UCSD-AML1 (cell line): ENCODE measurements at regions not wholly inside any gene's neighbourhood (a gene's known extent, or its start where the extent isn't known, plus 50 kb on each side); places are given as distances from the start of the nearest gene placed in this dataset.
"Not testable (repeated sequence)": the region's sequence is repeated elsewhere in the genome, so short reads cannot be mapped to it uniquely, and the experiment has no call there.

Experiments used
- DNase-seq: peaks from one replicate; lab custom pipeline; 2025; ENCODE audit not compliant: unreplicated experiment; lab: John Stamatoyannopoulos, UW

DNA sequence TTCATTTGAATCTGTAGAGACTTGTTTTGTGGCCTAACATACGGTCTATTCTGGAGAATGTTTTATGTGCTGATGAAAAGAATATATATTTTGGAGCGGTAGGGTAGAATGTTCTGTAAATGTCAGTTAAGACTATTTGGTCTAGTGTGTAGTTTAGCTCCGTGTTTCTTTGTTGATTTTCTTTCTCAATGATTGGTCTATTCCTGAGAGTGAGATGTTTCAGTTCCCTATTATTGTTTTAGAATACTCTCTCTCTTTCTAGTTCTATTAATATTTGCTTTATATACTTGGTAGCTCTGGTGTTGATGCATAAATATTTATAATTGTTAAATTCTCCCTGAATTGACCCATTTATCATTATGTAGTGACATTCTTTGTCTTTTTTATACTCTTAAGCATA lies 236.5 kb downstream of the GLUD2 start:
- no peak for DNase-seq

DNA sequence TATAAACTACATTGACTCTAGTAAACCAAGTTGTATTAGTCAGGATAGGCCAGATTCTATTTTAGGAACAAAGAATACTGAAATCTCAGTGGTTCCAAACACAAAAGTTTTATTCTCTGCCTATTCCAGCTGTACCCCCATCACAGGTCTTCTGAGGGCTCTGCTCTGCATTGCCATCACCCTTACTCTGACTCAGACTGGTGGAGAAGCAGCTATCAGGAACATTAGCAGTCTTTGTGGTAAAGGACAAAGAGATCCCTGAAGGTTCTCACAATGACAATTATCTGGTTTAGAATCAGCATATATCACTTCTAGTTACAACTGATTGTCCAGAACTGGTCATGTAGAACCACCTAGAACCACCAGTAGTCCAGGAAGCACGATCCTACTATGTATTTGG lies 251.1 kb downstream of the GLUD2 start:
- no peak for DNase-seq

DNA sequence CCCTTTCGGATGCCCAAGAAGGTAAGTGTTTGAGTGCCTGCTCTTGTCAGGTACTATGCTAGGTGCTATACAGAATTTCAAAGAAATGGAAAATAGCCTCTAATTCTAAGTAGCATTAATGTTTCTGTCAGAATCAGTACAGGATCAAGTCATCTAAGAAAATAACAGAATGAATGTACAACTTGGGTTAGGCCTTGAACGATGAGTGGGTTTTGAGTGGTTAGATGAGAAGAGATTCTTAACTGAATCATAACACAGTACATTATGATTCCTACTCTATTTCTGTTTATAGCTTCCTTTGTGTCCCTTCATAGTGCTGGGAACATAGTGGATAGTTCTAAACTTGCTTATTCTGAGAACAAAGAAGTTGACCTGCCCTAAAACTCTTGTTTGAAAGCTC lies 253.9 kb downstream of the GLUD2 start:
- DNase-seq = no peak

DNA sequence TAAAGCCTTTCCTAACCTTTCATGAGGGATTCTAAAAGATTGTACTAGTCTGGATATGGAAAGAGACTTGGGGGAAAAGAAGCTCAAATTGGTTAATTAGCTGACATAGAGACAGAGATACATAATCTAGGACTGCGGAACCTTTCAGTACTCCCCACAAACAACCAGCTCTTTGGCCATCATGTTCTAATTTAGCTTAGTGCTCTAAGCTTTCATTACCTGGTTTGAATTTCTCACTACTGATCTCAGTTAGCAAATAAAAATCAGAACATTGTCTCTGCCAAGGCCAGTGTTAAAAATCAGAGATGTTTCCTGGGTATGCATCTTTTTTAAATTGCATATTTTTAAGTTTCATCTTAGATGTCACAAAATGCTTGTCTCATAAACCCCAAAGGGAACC lies 254.4 kb downstream of the GLUD2 start:
- DNase-seq = no peak

DNA sequence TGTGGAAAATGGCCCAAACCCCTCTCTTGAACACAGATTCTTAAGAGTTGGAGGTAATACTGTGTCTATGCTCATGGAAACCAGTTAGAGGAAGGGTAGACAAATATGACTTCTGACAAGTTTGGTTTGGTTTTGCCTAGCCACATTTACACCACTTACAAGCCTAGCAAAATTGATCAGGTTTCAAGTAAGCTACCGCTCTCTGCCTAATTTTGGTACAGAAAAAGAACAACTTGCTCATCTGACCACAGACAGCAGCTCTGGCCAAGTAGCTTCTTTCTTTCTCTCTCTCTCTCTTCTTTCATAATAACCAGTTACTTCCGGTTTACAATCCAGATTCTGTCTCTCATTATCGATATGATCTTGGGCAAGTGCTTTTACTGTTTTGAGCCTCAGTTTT lies 260.0 kb downstream of the GLUD2 start:
- no peak for DNase-seq

DNA sequence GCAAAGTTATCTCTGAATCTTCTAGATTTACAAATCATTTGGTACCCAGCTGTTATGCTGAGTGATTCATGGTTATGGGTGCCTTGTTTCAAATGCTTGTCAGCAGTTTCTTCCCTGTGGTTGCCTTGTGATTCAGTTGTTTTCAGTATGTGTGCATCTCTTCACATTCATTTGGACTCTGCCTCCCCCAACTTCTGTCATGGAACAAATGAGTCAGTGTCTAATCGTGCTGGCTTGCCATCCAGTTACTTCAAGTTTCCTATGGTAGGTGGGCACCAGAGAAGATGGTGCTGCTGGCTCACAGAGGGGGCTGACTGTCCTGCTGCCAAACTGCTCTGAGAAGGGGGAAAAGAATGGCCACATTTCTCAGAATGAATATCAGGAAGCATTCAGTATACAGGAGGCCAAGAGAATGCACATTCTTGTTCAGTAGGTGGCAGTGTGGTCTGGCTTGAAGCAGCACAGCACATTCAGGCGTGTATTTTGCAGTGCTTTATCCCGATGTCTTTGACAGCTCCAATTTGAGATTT lies 260.9 kb downstream of the GLUD2 start:
- DNase-seq = no peak

DNA sequence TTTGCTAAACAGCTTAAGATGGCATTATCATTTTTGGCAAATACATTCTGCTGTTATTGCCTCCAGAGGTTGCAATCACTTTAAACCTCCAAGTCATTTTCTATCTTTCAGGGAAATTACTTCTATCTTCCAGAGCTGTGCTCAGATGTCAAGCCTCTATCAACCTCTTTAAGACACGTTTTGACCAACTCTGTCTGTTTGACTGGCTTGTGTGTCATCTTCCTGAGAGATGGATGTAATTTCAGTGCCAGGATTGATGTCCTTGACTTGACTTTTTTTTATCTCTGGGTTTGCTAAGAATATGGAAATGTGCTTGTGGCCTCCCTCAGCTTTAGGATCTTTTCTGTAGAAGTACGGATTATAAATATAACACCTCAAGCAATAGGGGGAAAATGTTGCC lies 263.4 kb downstream of the GLUD2 start:
- no peak for DNase-seq

DNA sequence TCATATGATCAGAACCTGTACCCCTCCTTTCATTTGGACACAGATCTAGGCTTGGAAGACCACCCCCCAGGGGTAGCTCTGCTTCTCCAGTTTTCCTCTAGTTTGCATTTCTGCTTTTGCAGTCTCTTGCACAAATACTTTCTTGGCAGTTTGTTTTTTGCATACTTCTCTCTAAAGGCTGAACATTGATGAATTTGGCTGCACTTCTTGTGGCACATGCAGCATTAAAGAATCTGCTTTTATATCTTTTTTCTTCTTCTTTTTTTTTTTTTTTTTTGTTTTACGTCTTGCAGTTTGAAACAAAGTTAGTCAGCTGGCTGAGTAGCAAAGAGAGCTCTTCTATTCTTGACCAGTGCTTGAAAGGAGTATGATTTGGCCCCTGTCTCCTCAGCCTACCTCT lies 273.0 kb downstream of the GLUD2 start:
- no peak for DNase-seq

DNA sequence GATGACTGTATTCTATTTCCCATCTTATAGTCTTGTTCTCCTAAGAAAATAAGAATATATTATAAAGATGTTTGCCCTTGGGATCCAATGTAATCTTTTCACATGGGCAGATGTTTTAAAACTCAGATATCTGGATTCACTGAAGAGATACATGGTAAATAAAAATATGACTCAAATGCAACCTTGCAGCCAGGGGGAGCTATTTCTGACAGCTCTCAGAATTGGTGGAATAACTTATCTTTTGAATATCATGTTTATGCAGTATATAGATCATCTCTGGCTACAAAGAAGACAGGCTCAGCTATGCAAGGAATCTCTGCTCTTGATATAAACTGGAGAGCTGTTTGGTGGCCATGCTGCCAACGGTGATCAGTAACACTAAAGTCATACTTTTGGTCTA lies 274.7 kb downstream of the GLUD2 start:
- no peak for DNase-seq

DNA sequence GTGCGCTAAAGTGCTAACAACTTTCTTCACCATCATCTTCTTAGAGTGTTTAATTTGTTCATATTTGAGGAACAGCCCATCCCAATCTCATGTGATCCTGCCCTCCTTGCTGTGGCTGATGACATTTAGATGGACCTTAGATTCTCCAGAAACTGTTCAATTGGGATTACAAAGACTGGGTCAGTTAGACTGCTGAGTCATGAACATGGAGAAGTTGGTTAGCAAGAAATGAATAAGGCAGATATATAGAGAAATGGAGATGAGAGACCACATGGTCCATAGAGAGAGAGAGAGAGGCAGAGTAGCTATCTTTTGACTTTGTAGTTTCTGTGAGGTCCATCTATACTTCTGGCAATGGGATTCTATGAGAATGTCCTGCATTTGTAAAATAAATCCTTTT lies 275.9 kb downstream of the GLUD2 start:
- no peak for DNase-seq

DNA sequence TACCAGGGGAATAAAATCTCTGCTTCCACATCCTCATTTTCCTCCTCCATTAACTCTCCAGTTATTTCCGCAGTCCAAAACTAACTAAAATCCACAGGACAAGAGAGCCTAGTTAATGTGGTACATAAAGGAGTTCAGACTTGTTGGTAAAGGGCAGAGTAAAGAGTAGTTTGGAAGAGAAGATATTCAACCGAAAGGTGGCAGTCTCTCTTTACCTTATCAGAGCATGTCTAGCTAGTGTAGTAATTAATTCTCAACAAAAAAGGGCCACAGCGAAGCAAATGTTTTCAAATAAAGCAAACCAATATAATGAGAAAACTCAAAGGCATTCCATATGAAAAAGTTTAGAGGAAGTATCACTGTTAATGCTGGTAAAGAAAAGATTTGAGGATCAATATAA lies 286.5 kb downstream of the GLUD2 start:
- DNase-seq = no peak

DNA sequence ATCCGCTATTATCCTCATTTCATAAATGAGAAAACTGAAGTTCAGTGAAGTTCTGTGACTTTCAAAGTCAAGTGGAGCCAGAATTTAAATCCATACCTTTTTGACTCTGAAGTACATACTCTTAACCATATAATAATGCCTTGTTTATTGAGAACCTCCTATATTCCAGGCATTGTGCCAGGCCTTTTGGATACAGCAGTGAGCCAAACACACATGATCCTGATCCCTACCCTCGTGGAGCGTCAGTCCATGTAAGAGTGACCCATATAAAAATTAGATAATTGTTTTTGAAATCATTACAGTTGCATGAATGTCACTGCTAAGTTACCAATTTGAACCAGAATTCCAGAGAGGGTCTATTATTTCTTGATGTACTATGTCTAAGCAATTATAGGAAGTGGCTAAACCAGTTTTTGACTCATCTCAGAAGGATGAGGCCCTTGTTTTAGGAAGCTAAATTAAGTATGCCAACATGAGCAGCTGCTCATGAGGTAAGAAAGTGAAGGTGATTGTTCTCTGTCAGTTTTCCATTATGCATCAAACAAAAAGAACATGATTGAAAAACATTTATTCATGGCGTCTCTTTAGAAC lies 289.5 kb downstream of the GLUD2 start:
- no peak for DNase-seq

DNA sequence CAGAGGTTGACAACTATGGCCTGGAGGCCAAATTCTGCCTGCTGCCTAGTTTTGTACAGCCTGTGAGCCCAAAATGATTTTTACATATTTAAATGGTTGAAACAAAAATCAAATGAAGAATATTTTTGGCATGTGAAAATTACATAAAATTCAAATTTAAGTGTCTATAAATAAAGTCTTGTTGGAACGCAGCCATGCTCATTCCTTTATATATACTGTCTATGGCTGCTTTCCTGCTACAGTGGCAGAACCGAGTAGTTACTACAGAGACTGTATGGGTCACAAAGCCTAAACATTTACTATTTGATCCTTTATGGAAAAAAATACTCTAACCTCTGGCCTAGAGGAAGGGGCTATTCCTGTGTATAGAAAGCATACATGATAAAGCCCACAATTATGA lies 290.4 kb downstream of the GLUD2 start:
- DNase-seq = no peak

DNA sequence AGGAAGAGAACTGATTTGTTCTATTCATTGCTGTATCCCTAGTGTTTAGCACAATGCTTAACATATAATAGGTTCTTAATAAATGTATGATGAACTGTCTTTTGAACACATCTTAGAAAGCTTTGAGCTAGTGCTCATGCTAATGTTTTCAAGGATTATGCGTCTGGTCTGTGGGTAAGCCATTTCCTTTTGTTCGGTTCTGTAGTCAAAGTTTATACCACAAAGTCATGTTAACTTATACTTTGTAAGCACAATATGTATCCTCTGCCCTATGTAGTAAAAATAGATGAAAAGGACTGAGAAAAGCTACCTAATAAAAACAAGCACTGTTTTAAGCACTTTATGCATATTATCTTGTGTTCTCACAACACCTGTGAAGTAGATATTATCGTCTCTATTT lies 301.9 kb downstream of the GLUD2 start:
- DNase-seq = no peak

DNA sequence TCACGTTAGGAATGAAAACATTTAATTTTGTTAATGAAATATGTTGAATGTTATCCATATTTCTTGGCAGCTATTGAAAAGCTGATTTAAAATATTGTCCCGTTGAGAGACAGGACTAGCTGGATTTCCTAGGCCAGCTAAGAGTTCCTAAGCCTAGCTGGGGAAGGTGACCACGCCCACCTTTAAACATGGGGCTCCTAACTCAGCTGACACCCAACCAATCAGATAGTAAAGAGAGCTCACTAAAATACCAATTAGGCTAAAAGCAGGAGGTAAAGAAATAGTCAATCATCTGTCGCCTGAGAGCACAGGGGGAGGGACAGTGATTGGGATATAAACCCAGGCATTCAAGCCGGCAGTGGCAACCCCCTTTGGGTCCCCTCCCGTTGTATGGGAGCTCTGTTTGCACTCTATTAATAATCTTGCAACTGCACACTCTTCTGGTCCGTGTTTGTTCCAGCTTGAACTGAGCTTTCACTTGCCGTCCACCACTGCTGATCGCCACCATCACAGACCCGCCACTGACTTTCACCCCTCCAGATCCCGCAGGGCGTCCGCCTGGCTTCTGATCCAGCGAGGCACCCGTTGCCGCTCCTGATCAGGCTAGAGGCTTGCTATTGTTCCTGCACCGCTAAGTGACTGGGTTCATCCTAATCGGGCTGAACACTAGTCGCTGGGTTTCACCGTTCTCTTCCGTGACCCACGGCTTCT lies 308.9 kb downstream of the GLUD2 start:
- DNase-seq = no peak

DNA sequence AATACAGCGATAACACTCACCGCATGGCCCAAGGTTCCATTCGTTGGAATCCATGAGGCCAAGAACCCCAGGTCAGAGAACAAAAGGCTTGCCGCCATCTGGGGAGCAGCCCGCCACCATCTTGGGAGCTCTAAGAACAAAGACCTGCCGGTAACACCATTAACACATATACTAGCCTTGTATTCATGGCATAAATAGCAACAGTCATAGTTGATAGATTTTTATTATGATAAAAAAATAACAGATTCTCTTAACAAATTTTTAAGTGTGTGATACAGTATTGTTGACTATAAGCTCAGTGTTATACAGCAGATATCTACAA lies 309.4 kb downstream of the GLUD2 start:
- no peak for DNase-seq

DNA sequence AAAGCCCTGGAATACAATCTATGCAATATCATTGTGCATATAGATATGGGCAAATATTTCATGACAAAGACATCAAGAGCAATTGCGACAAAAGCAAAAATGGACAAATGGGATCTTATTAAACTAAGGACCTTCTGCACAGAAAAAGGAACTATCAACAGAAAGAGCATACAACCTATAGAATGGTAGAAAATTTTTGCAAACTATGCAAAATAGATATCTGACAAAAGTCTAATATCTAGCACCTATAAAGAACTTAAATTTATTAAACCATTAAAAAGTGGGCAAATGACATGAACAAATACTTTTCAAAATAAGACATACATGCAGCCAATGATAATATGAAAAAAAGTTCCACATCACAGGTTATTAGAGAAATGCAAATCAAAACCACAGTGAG lies 312.9 kb downstream of the GLUD2 start:
- DNase-seq = no peak

DNA sequence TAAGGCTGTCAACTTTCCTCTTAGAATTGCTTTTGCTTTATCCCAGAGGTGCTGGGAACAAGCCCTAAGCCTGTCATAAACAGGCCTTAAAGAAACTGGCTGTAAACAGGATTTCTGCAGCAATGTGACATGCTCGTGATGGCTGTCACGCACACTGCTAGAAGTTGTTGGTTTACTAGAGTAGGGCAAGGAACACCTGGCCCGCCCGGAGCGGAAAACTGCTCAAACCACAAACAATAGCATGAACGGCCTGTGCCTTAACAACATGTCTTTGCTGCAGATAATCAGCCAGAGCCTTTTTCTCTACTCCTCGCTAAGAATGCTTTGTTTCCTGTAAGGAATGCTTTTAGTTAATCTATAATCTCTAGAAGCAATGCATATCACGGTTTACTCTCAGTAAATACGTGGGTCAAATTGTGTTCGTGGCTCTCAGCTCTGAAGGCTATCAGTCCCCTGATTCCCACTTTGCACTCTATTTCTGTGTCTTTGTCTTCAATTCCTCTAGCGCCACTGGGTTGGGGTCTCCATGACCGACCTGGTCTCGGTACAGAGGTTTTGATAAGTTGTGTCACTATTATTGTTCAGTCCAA lies 318.3 kb downstream of the GLUD2 start:
- no peak for DNase-seq

DNA sequence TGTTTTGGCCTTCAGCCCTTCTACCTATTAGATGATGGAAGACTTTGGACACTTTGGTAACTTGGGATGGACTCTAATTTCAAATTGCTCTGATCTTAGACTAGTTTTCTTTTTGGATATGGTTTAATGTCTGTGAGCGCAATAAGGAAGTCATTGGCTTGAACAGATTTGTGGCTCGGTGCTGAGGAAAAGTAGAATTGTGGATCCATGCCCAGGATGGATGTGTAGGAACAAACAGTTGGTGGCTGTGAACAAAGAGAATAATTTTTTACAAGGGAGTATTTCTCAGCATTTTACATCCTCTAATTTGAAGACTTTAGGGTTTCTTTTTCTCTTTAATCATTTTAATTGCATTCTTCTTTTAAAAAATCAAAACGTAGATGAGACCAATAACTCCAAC lies 327.1 kb downstream of the GLUD2 start:
- no peak for DNase-seq

DNA sequence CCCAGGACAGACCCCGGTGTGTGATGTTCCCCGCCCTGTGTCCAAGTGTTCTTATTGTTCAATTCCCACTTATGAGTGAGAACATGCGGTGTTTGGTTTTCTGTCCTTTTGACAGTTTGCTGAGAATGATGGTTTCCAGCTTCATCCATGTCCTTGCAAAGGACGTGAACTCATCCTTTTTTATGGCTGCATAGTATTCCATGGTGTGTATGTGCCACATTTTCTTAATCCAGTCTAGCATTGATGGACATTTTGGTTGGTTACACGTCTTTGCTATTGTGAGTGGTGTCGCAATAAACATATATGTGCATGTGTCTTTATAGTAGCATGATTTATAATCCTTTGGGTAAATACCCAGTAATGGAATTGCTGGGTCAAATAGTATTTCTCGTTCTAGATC lies 334.5 kb downstream of the GLUD2 start:
- DNase-seq = not testable (repeated sequence)

DNA sequence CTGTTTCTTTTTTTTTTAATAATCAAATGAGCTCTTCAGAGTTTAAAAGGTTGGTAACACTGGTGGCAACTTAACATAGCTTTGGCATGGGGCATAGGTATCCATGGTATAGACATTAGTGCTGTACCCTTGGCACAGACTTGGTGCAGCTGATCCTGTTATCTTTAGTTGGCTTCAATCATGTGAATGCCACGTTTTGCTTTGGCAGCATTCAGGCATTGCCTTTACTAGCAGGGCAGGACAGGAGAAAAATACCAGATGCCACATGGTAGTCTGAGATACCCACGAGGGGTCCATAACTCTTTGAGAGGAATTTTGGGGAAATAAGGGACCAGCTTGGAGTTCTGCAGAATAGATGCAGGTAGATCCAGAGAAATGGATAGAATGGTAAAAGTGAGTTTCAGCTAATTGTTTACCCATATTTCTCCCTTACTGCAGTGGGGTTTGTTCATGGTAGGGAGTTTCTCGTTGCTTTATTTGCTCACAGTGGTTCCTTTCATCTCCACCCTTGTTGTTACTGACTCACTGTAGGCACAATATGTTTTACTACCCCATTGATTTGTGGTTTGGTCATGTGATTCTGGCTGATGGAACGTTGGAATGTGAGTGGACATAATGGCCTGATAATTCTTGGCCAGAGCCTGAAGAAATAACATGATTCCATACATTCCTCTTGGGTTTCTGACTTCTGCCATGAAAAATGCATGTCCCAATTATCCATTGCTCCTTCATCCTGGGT lies 342.7 kb downstream of the GLUD2 start:
- no peak for DNase-seq

DNA sequence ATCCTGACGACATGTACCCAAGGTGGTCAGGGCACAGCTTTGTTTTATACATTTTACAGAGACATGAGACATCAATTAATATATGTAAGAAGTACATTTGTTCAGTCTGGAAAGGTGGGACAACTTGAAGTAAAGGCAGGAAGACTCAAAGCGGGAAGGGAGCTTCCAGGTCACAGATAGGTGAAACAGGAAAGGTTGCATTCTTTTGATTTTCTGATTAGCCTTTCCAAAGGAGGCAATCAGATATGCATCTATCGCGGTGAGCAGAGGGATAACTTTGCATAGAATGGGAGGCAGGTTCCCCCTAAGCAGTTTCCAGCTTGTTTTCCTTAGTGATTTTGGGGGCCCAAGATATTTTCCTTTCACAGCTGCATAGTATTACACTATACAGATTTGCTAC lies 358.4 kb downstream of the GLUD2 start:
- DNase-seq = no peak
